ENCODE measurements at regions not wholly inside any gene's neighbourhood (a gene's known extent, or its start where the extent isn't known, plus 50 kb on each side); places are given as distances from the start of the nearest gene placed in this dataset.
"Not testable (repeated sequence)": the region's sequence is repeated elsewhere in the genome, so short reads cannot be mapped to it uniquely, and the experiment has no call there.

- Histone ChIP-seq H3K4me3 (no peak overlapping the region), H3K79me2 (ENCODE audit: insufficient read depth) (no peaks in the 10 kb centered on the region), H3K27ac (no peak overlapping the region), H3K9me3 (ENCODE audit: low read depth) (no peaks in the 10 kb centered on the region), H3F3A (ENCODE audit: insufficient read depth) (no peaks in the 10 kb centered on the region), H3K36me3 (ENCODE audit: low read depth) (no peaks in the 10 kb centered on the region), H3K9ac (no peak overlapping the region), H3K4me1 (ENCODE audit: insufficient read depth) (no peaks in the 10 kb centered on the region), H3K9me2 (ENCODE audit: insufficient read depth) (no peaks in the 10 kb centered on the region), H4K20me1 (ENCODE audit: insufficient read depth) (no peaks in the 10 kb centered on the region), H3K4me2 (ENCODE audit: unreplicated experiment) (no peak overlapping the region), H3K27me3 (replicated peaks; ENCODE audit: insufficient read depth) (no peaks in the 10 kb centered on the region), H2AFZ (no peak overlapping the region)
- in situ Hi-C loops (cut with MboI) = no loop called here
- WGBS, 2 experiments (ENCODE audit: low coverage in 1 of 2, low lambda C conversion rate in 2 of 2, missing lambda C conversion rate in 2 of 2) = 11 to 23% methylated on average over 1 of the region's 1 CpG
- no peak for DNase-seq
- TF ChIP-seq EZH2phosphoT487 (IDR thresholded peaks at IDR 0.05; ENCODE audit: insufficient read depth, low read depth) (no peak), EZH2 (IDR thresholded peaks at IDR 0.05; ENCODE audit: insufficient read depth, poor library complexity, severe bottlenecking) (no peak)
Observed at GRCh38 chr21:15462092-15462491, 267.7 kb upstream of the USP25 start.

DNA sequence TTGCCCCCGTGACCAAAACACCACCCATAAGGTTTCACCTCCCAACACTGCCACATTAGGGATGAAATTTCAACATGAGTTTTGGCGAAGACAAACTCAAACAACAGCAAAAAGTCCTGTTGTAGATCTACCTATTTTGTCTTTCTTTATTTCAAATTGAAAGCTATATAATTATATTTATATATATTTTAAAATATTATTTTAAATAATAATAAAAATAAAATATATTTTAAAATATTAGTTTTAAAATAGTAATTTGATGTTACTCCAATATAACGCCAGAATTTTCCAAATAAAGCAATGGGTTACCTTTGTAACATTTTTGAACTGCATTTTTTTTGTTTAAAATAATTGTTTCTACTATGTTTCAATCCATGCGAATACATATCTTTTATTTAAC lies 263.5 kb upstream of the USP25 start:
- no peak for DNase-seq
- no peak overlapping the region for H3K9ac ChIP-seq
- TF ChIP-seq EZH2phosphoT487 (IDR thresholded peaks at IDR 0.05; ENCODE audit: insufficient read depth, low read depth) = no peak
- TF ChIP-seq EZH2 (IDR thresholded peaks at IDR 0.05; ENCODE audit: insufficient read depth, poor library complexity, severe bottlenecking) = no peak
- no peak overlapping the region for H3K4me3 ChIP-seq
- no peaks in the 10 kb centered on the region for H3K79me2 ChIP-seq (ENCODE audit: insufficient read depth)
- H3K4me1 ChIP-seq (ENCODE audit: insufficient read depth) = no peaks in the 10 kb centered on the region
- no peaks in the 10 kb centered on the region for H4K20me1 ChIP-seq (ENCODE audit: insufficient read depth)
- H2AFZ ChIP-seq = no peak overlapping the region
- no peaks in the 10 kb centered on the region for H3K9me3 ChIP-seq (ENCODE audit: low read depth)
- no peaks in the 10 kb centered on the region for H3K9me2 ChIP-seq (ENCODE audit: insufficient read depth)
- 78 to 80% methylated on average over 4 of the region's 4 CpGs for WGBS, 2 experiments (ENCODE audit: low coverage in 1 of 2, low lambda C conversion rate in 2 of 2, missing lambda C conversion rate in 2 of 2)
- in situ Hi-C loops (cut with MboI) = no loop called here
- H3K27me3 ChIP-seq (replicated peaks; ENCODE audit: insufficient read depth) = no peaks in the 10 kb centered on the region
- no peaks in the 10 kb centered on the region for H3K36me3 ChIP-seq (ENCODE audit: low read depth)
- H3F3A ChIP-seq (ENCODE audit: insufficient read depth) = no peaks in the 10 kb centered on the region
- H3K4me2 ChIP-seq (ENCODE audit: unreplicated experiment) = no peak overlapping the region
- no peak overlapping the region for H3K27ac ChIP-seq

- no peak overlapping the region for H3K27ac ChIP-seq
- TF ChIP-seq EZH2 (IDR thresholded peaks at IDR 0.05; ENCODE audit: insufficient read depth, poor library complexity, severe bottlenecking) (no peak), EZH2phosphoT487 (IDR thresholded peaks at IDR 0.05; ENCODE audit: insufficient read depth, low read depth) (no peak)
- H3K4me1 ChIP-seq (ENCODE audit: insufficient read depth) = no peaks in the 10 kb centered on the region
- H3K36me3 ChIP-seq (ENCODE audit: low read depth) = no peaks in the 10 kb centered on the region
- no peaks in the 10 kb centered on the region for H3K79me2 ChIP-seq (ENCODE audit: insufficient read depth)
- no peaks in the 10 kb centered on the region for H3K9me2 ChIP-seq (ENCODE audit: insufficient read depth)
- no peak overlapping the region for H3K4me3 ChIP-seq
- DNase-seq = no peak
- H3K9ac ChIP-seq = no peak overlapping the region
- no peaks in the 10 kb centered on the region for H4K20me1 ChIP-seq (ENCODE audit: insufficient read depth)
- H3F3A ChIP-seq (ENCODE audit: insufficient read depth) = no peaks in the 10 kb centered on the region
- no peaks in the 10 kb centered on the region for H3K9me3 ChIP-seq (ENCODE audit: low read depth)
- 46 to 57% methylated on average over 2 of the region's 2 CpGs for WGBS, 2 experiments (ENCODE audit: low coverage in 1 of 2, low lambda C conversion rate in 2 of 2, missing lambda C conversion rate in 2 of 2)
- H2AFZ ChIP-seq = no peak overlapping the region
- no peak overlapping the region for H3K4me2 ChIP-seq (ENCODE audit: unreplicated experiment)
- no peaks in the 10 kb centered on the region for H3K27me3 ChIP-seq (replicated peaks; ENCODE audit: insufficient read depth)
- in situ Hi-C loops (cut with MboI) = no loop called here
Observed at GRCh38 chr21:15468368-15468767, 261.4 kb upstream of the USP25 start.

- Histone ChIP-seq H3K4me1 (ENCODE audit: insufficient read depth) (no peaks in the 10 kb centered on the region), H3K4me2 (ENCODE audit: unreplicated experiment) (no peak overlapping the region), H3F3A (ENCODE audit: insufficient read depth) (no peaks in the 10 kb centered on the region), H3K27me3 (replicated peaks; ENCODE audit: insufficient read depth) (no peaks in the 10 kb centered on the region), H3K79me2 (ENCODE audit: insufficient read depth) (no peaks in the 10 kb centered on the region), H3K27ac (no peak overlapping the region), H2AFZ (no peak overlapping the region), H3K36me3 (ENCODE audit: low read depth) (no peaks in the 10 kb centered on the region), H3K9me3 (ENCODE audit: low read depth) (no peaks in the 10 kb centered on the region), H3K4me3 (no peak overlapping the region), H4K20me1 (ENCODE audit: insufficient read depth) (no peaks in the 10 kb centered on the region), H3K9me2 (ENCODE audit: insufficient read depth) (no peaks in the 10 kb centered on the region), H3K9ac (no peak overlapping the region)
- DNase-seq = no peak
- in situ Hi-C loops (cut with MboI) = no loop called here
- 59 to 66% methylated on average over 6 of the region's 6 CpGs for WGBS, 2 experiments (ENCODE audit: low coverage in 1 of 2, low lambda C conversion rate in 2 of 2, missing lambda C conversion rate in 2 of 2)
- TF ChIP-seq EZH2 (IDR thresholded peaks at IDR 0.05; ENCODE audit: insufficient read depth, poor library complexity, severe bottlenecking) = no peak
- no peak for TF ChIP-seq EZH2phosphoT487 (IDR thresholded peaks at IDR 0.05; ENCODE audit: insufficient read depth, low read depth)
Observed at GRCh38 chr21:15472108-15473040, 257.4 kb upstream of the USP25 start.

DNA sequence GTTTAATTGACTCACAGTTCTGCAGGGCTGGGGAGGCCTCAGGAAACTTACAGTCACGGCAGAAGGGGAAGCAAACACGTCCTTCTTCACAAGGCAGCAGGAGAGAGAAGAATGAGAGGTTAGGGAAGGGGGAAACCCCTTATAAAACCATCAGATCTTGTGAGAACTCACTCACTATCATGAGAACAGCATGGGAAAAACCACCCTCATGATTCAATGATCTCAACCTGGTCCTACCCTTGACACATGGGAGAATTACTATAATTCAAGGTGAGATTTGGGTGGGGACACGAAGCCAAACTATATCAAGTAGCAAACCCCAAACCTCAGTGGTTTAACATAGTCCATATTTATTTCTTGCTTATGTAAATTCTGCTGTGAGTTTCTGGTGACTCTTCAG lies 252.0 kb upstream of the USP25 start:
- not testable (repeated sequence) for H3F3A ChIP-seq (ENCODE audit: insufficient read depth); H3K79me2 ChIP-seq (ENCODE audit: insufficient read depth); H3K9me2 ChIP-seq (ENCODE audit: insufficient read depth); H3K4me1 ChIP-seq (ENCODE audit: insufficient read depth); H3K9me3 ChIP-seq (ENCODE audit: low read depth); H3K4me3 ChIP-seq; DNase-seq; H4K20me1 ChIP-seq (ENCODE audit: insufficient read depth); H2AFZ ChIP-seq; H3K27me3 ChIP-seq (replicated peaks; ENCODE audit: insufficient read depth); H3K27ac ChIP-seq; H3K36me3 ChIP-seq (ENCODE audit: low read depth); H3K9ac ChIP-seq; H3K4me2 ChIP-seq (ENCODE audit: unreplicated experiment)
- WGBS, 2 experiments (ENCODE audit: low coverage in 1 of 2, low lambda C conversion rate in 2 of 2, missing lambda C conversion rate in 2 of 2) = 55 to 64% methylated on average over 3 of the region's 3 CpGs
- in situ Hi-C loops (cut with MboI) = loop anchor here (25.0 kb wide), 1 partner anchor 615 kb away; no protein-coding TSS in a partner anchor
